ENCODE measurements at regions not wholly inside any gene's neighbourhood (a gene's known extent, or its start where the extent isn't known, plus 50 kb on each side); places are given as distances from the start of the nearest gene placed in this dataset.

DNA sequence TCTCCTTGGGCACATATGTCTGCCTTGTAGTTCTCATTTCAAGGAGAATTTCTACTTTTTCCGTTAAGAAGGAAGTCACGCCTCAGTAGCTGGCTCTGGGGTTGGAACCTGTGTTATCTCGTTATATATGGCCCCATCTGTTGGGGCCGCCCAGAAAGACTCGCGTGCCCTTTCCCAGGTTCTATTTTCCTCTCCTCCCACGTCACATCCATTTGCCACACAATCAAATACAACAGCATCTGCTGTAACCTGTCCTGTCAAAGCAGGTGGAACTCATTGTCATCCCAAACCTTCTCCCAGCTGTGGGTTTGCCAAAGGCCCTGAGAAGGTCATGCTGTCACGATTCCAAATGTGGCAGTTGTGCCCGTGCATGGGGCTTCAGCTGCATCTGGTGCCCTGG is 213.1 kb upstream of the ZBED5 start:
- H3K27me3 ChIP-seq = no peaks in the 10 kb centered on the region

DNA sequence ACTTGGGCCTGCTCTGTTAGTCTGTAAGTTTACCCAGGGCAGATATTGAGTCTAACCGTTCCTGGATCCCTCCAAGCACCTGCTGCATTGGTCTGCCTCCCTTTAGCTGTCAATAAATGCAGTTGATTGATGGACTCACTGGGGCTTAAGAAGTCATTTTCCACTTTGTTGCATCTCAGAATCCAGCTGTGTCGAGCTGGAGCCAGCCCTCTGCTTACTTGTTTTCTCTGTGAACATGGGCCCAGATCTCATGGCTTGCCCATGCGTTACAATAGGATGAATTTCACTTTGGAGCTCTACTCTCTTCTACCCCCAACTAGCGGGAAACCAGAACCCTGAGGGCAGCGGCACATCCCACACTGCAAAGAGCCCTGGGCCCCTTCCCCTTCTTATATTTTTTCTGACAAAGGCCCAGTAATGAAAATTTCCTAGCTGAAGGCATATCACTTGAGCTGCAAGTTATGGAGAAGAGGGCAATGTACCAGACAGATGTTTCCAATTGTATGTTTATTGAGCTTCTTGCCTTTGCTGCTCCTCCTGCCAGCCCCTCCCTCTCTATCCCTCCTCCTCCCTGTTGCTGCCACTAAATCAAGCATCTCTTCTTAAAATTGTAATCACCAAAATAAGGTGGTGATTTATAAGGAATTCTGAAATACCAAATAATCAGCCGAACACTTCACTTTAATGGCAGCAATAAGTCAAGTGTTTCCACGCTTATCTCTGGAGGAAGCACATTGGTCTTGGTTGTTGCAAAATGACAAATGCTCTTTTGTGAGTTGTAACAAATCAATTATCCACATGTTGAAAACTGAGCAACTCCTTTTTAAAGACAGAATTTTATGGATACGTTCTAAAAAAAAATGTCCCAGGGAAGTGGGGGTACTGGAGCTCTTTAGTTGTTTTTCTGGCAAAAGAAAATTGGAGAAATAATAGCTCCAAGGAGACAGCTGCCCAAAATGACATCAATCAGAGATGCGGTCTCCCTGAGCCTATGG is 212.3 kb upstream of the ZBED5 start:
- no peak overlapping the region for H3K27ac ChIP-seq
- no peaks in the 10 kb centered on the region for H3K4me1 ChIP-seq
- no peaks in the 10 kb centered on the region for H3K27me3 ChIP-seq
- intact Hi-C loops (cut with DNase I) = no loop called here
- no peaks in the 10 kb centered on the region for H3K9me3 ChIP-seq
- TF ChIP-seq, protein P1, sequence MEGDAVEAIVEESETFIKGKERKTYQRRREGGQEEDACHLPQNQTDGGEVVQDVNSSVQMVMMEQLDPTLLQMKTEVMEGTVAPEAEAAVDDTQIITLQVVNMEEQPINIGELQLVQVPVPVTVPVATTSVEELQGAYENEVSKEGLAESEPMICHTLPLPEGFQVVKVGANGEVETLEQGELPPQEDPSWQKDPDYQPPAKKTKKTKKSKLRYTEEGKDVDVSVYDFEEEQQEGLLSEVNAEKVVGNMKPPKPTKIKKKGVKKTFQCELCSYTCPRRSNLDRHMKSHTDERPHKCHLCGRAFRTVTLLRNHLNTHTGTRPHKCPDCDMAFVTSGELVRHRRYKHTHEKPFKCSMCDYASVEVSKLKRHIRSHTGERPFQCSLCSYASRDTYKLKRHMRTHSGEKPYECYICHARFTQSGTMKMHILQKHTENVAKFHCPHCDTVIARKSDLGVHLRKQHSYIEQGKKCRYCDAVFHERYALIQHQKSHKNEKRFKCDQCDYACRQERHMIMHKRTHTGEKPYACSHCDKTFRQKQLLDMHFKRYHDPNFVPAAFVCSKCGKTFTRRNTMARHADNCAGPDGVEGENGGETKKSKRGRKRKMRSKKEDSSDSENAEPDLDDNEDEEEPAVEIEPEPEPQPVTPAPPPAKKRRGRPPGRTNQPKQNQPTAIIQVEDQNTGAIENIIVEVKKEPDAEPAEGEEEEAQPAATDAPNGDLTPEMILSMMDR (IDR thresholded peaks at IDR 0.05) = no peak
- TF ChIP-seq POLR2A (IDR thresholded peaks at IDR 0.05) = no peak
- H3K4me3 ChIP-seq = no peak overlapping the region
- H3K36me3 ChIP-seq (replicated peaks in 1 of 2; ENCODE audit: insufficient read depth in 1 of 2, low read depth in 2 of 2) = no peaks in the 10 kb centered on the region
- WGBS, 2 donors = 79 to 87% methylated on average over 9 of the region's 9 CpGs
- ATAC-seq (no peak), DNase-seq (no peak)

More for the DNA sequence above, 213.1 kb upstream of the ZBED5 start:
- H3K4me3 ChIP-seq = no peak overlapping the region
- H3K36me3 ChIP-seq (replicated peaks in 1 of 2; ENCODE audit: insufficient read depth in 1 of 2, low read depth in 2 of 2) = no peaks in the 10 kb centered on the region
- H3K27ac ChIP-seq = no peak overlapping the region
- DNase-seq (no peak), ATAC-seq (no peak)
- TF ChIP-seq, protein P1 (IDR thresholded peaks at IDR 0.05) = no peak
- TF ChIP-seq POLR2A (IDR thresholded peaks at IDR 0.05) = no peak
- H3K4me1 ChIP-seq = no peaks in the 10 kb centered on the region
- H3K9me3 ChIP-seq = no peaks in the 10 kb centered on the region
- WGBS, 2 donors = 69 to 84% methylated on average over 8 to 9 of the region's 9 CpGs
- intact Hi-C loops (cut with DNase I) = no loop called here

DNA sequence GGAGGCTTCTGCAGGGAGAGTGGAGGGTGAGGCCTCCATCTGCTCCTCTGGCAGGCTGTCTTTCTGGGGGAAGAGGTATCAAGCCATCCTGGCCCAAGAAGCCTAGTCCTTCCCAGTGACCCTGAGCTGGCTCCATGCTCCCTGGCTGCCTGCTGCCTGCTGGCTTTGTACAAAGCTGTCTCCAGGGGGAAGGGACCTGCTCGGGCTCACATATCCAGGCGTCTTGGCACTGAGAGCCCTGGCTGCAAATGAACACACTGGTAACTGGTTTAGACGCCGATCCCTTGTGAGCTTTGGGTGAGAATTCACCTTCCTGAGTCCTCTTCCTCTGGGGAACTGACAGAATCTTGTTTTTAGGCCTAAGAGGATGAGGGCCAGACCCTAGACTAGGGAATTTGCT is 210.3 kb upstream of the ZBED5 start:
- WGBS, 2 donors = 83 to 89% methylated on average over 3 to 4 of the region's 4 CpGs
- ATAC-seq = no peak
- intact Hi-C loops (cut with DNase I) = no loop called here
- TF ChIP-seq POLR2A (IDR thresholded peaks at IDR 0.05) = no peak
- Histone ChIP-seq H3K4me1 (no peaks in the 10 kb centered on the region), H3K27ac (no peak overlapping the region), H3K27me3 (no peaks in the 10 kb centered on the region), H3K4me3 (no peak overlapping the region), H3K36me3 (replicated peaks in 1 of 2; ENCODE audit: insufficient read depth in 1 of 2, low read depth in 2 of 2) (no peaks in the 10 kb centered on the region), H3K9me3 (no peaks in the 10 kb centered on the region)
- no peak for DNase-seq

DNA sequence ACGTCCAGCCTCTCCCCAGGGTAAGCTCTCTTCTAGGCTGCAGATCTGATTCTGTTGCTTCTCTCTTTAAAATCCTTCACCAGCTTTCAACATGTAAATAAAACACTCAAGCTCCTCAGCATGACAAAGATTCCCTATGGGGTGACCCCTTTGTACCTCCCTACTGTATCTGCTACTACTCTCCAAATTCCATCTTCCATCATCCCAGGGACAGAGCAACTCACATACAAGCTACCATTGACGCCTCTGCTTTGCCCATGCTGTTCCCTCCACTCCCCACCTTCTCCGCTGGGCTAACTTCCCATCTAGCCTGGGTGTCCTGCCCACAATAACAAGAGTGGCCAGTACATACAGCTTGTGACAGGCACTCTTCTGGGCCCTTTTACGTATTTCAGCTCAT is 207.5 kb upstream of the ZBED5 start:
- H3K27ac ChIP-seq = no peak overlapping the region
- DNase-seq (no peak), ATAC-seq (no peak)
- H3K27me3 ChIP-seq = no peaks in the 10 kb centered on the region
- intact Hi-C loops (cut with DNase I) = no loop called here
- H3K4me1 ChIP-seq = no peaks in the 10 kb centered on the region
- TF ChIP-seq, protein P1 (IDR thresholded peaks at IDR 0.05) = no peak
- no peak for TF ChIP-seq POLR2A (IDR thresholded peaks at IDR 0.05)
- no peaks in the 10 kb centered on the region for H3K9me3 ChIP-seq
- WGBS, 2 donors = 83 to 84% methylated on average over 4 of the region's 4 CpGs
- no peak overlapping the region for H3K4me3 ChIP-seq
- no peaks in the 10 kb centered on the region for H3K36me3 ChIP-seq (replicated peaks in 1 of 2; ENCODE audit: insufficient read depth in 1 of 2, low read depth in 2 of 2)

DNA sequence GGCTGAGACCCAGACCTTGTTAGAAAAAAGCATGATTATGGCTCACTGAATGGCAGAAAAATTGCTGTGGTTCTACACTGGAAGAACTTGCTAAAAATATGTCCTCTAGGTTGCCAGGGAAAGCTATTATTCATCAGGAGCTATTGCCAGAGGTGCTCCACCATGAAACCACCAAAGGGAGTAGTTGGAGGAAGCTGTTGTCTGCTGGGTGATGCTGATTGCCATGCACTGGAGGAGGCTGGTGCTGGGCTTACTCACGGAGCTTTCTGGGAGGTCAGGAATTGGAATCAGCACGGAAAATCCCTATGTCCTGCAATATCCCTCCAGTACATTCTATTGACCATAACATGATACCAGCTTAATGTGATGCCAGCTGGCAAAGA is 199.6 kb upstream of the ZBED5 start:
- Histone ChIP-seq H3K27ac (no peak overlapping the region), H3K9me3 (peaks cover 0 to 7% (median 0%) of the 10 kb centered on the region in 3 donors), H3K4me3 (no peak overlapping the region), H3K36me3 (replicated peaks in 1 of 2; ENCODE audit: insufficient read depth in 1 of 2, low read depth in 2 of 2) (no peaks in the 10 kb centered on the region), H3K27me3 (no peaks in the 10 kb centered on the region), H3K4me1 (no peaks in the 10 kb centered on the region)
- TF ChIP-seq, protein P1 (IDR thresholded peaks at IDR 0.05) = no peak
- no peak for TF ChIP-seq POLR2A (IDR thresholded peaks at IDR 0.05)
- DNase-seq (no peak), ATAC-seq (no peak)
- intact Hi-C loops (cut with DNase I) = no loop called here
- WGBS, 2 donors = 61 to 95% methylated on average over 2 of the region's 2 CpGs
